Ovary (tissue), 3 donors: ENCODE measurements at regions not wholly inside any gene's neighbourhood (a gene's known extent, or its start where the extent isn't known, plus 50 kb on each side); places are given as distances from the start of the nearest gene placed in this dataset.

Experiments
- CTCF ChIP-seq, 3 donors: fragments of 450-650 bp in 2 of 3; fragments of 200-600 bp in 1 of 3; IDR thresholded peaks; one replicate each; pipeline versions ENCODE4 v1.5.1 to v1.8.0; 2016 to 2022; ENCODE audit warnings: antibody characterized with exemption in 3 of 3, mild to moderate bottlenecking in 1 of 3
- POLR2A ChIP-seq: fragments of 450-650 bp; IDR thresholded peaks from one replicate; pipeline ENCODE4 v1.6.1; 2017; ENCODE audit warnings: antibody characterized with exemption, mild to moderate bottlenecking, moderate library complexity
- donor health status: DM: no; HTN: no; CAD: no.

- TF ChIP-seq CTCF (IDR thresholded peaks at IDR 0.05) (no peak), POLR2A (no peak)
Observed at GRCh38 chr5:164972973-164973372, 1467.6 kb downstream of the MAT2B start.
